ENCODE measurements at regions not wholly inside any gene's neighbourhood (a gene's known extent, or its start where the extent isn't known, plus 50 kb on each side); places are given as distances from the start of the nearest gene placed in this dataset.
A peak's percentile ranks its signal among the peaks of the same experiment; 100 is the strongest.

GRCh38 chr12:111183094-111183493, 185.8 kb downstream of the PHETA1 start:
- no peak for DNase-seq
- H3K36me3 ChIP-seq = no peaks in the 10 kb centered on the region
- no peaks in the 10 kb centered on the region for H3K4me1 ChIP-seq
- H3K4me3 ChIP-seq = no peak overlapping the region
- H3K27me3 ChIP-seq (ENCODE audit: low read depth) = peaks cover 30% of the 10 kb centered on the region
- no peak for TF ChIP-seq CTCF (IDR thresholded peaks at IDR 0.05; ENCODE audit: borderline replicate concordance)
- no peak overlapping the region for H3K27ac ChIP-seq (replicated peaks)
- no peaks in the 10 kb centered on the region for H3K9me3 ChIP-seq (replicated peaks)
- intact Hi-C loops (cut with micrococcal nuclease) = no loop called here

GRCh38 chr12:111182382-111182781, 186.5 kb downstream of the PHETA1 start:
- Histone ChIP-seq H3K9me3 (replicated peaks) (no peaks in the 10 kb centered on the region), H3K4me1 (no peaks in the 10 kb centered on the region), H3K36me3 (no peaks in the 10 kb centered on the region), H3K27me3 (ENCODE audit: low read depth) (peaks cover 37% of the 10 kb centered on the region), H3K4me3 (no peak overlapping the region), H3K27ac (replicated peaks) (no peak overlapping the region)
- TF ChIP-seq CTCF (IDR thresholded peaks at IDR 0.05; ENCODE audit: borderline replicate concordance) = no peak
- intact Hi-C loops (cut with micrococcal nuclease) = no loop called here
- DNase-seq = no peak

GRCh38 chr12:111181143-111181726, 187.7 kb downstream of the PHETA1 start:
- TF ChIP-seq CTCF (IDR thresholded peaks at IDR 0.05; ENCODE audit: borderline replicate concordance) = no peak
- H3K27me3 ChIP-seq (ENCODE audit: low read depth) = peaks cover 46% of the 10 kb centered on the region
- no peaks in the 10 kb centered on the region for H3K4me1 ChIP-seq
- peak; percentile 69 for DNase-seq
- H3K36me3 ChIP-seq = no peaks in the 10 kb centered on the region
- no peak overlapping the region for H3K27ac ChIP-seq (replicated peaks)
- intact Hi-C loops (cut with micrococcal nuclease) = no loop called here
- H3K9me3 ChIP-seq (replicated peaks) = no peaks in the 10 kb centered on the region
- H3K4me3 ChIP-seq = no peak overlapping the region

GRCh38 chr12:111180426-111181142, 188.3 kb downstream of the PHETA1 start:
- no peak overlapping the region for H3K27ac ChIP-seq (replicated peaks)
- no peaks in the 10 kb centered on the region for H3K36me3 ChIP-seq
- peaks cover 48% of the 10 kb centered on the region for H3K27me3 ChIP-seq (ENCODE audit: low read depth)
- no peak for DNase-seq
- no peak overlapping the region for H3K4me3 ChIP-seq
- H3K9me3 ChIP-seq (replicated peaks) = no peaks in the 10 kb centered on the region
- no peak for TF ChIP-seq CTCF (IDR thresholded peaks at IDR 0.05; ENCODE audit: borderline replicate concordance)
- intact Hi-C loops (cut with micrococcal nuclease) = no loop called here
- no peaks in the 10 kb centered on the region for H3K4me1 ChIP-seq

GRCh38 chr12:111178181-111179081, 190.5 kb downstream of the PHETA1 start:
- DNase-seq = no peak
- H3K4me1 ChIP-seq = no peaks in the 10 kb centered on the region
- no peak overlapping the region for H3K27ac ChIP-seq (replicated peaks)
- H3K9me3 ChIP-seq (replicated peaks) = no peaks in the 10 kb centered on the region
- no peak overlapping the region for H3K4me3 ChIP-seq
- TF ChIP-seq CTCF (IDR thresholded peaks at IDR 0.05; ENCODE audit: borderline replicate concordance) = no peak
- peaks cover 48% of the 10 kb centered on the region for H3K27me3 ChIP-seq (ENCODE audit: low read depth)
- H3K36me3 ChIP-seq = no peaks in the 10 kb centered on the region
- intact Hi-C loops (cut with micrococcal nuclease) = no loop called here

Measured in left ventricle myocardium inferior (tissue), 1 donor.